Ishikawa (cell line): ENCODE measurements at regions not wholly inside any gene's neighbourhood (a gene's known extent, or its start where the extent isn't known, plus 50 kb on each side); places are given as distances from the start of the nearest gene placed in this dataset.

Source experiments
- CEBPB ChIP-seq: IDR thresholded peaks from 2 replicates; pipeline ENCODE4 v1.6.1; 2012
- CREB1 ChIP-seq: IDR thresholded peaks from 2 replicates; pipeline ENCODE4 v1.6.1; 2012; ENCODE audit warnings: low read depth
- EGR1 ChIP-seq: IDR thresholded peaks from 2 replicates; pipeline ENCODE4 v1.6.1; 2012
- EP300 ChIP-seq: IDR thresholded peaks from 2 replicates; pipeline ENCODE4 v1.6.1; 2012; ENCODE audit warnings: borderline replicate concordance
- FOXM1 ChIP-seq: IDR thresholded peaks from 2 replicates; pipeline ENCODE4 v1.6.1; 2012; ENCODE audit warnings: low read depth, borderline replicate concordance
- NFIC ChIP-seq: IDR thresholded peaks from 2 replicates; pipeline ENCODE4 v1.6.1; 2012
- RAD21 ChIP-seq: IDR thresholded peaks from 2 replicates; pipeline ENCODE4 v1.6.1; 2012; ENCODE audit warnings: low read depth
- REST ChIP-seq: IDR thresholded peaks from 2 replicates; pipeline ENCODE4 v1.6.1; 2012; ENCODE audit warnings: low read depth, mild to moderate bottlenecking
- TAF1 ChIP-seq: IDR thresholded peaks from 2 replicates; pipeline ENCODE4 v1.6.1; 2012; ENCODE audit warnings: low read depth, mild to moderate bottlenecking
- TCF12 ChIP-seq: IDR thresholded peaks from 2 replicates; pipeline ENCODE4 v1.6.1; 2012; ENCODE audit warnings: low read depth
- TEAD4 ChIP-seq: IDR thresholded peaks from 2 replicates; pipeline ENCODE4 v1.6.1; 2012
- YY1 ChIP-seq: IDR thresholded peaks from 2 replicates; pipeline ENCODE4 v1.6.1; 2012; ENCODE audit warnings: low read depth
- ZBTB7A ChIP-seq: IDR thresholded peaks from 2 replicates; pipeline ENCODE4 v1.6.1; 2012; ENCODE audit warnings: low read depth
- TF ChIP-seq, protein P1 (sequence below): IDR thresholded peaks from 2 replicates; pipeline ENCODE4 v1.6.1; 2012
- TF ChIP-seq, protein P2 (sequence below): IDR thresholded peaks from 2 replicates; pipeline ENCODE4 v1.6.1; 2012

DNA sequence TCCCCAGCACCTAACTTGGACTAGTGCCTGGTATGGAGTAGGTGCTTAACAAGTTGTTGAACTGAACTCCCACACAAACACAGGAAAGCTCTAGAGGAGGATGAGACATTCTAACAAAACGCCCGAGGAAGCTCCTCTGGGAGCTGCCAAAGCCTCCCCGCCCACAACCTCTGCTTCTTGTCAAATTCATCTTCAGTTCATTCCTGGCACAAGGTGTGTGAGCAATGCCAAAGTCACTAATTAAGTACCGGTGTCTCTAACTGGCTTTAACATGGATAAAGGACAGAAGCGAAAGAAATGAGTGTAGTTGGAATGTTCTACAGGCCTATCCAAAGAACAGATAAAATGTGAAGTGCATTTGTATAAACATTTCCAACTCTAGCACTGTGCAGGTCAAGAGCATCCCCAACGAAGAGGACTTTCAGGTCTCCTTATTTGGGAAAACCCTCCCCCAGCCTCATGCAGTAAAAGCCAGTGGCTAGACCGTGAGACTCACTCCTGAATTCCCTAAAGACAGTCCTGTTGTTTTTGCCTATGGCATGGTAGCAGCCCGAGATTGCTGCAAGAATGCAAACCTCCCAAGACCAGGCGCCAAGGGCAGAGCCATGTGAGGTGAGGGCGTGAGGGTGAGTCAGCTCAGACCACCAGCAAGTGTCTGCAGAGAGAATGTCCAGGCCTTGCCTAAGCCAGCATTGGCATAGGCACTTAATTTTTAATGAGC lies 72.2 kb upstream of the KLF3 start:
- TF ChIP-seq REST (no peak), TAF1 (no peak), CREB1 (no peak), EGR1 (no peak), YY1 (no peak), EP300 (no peak), TEAD4 (no peak), TCF12 (no peak), FOXM1 (no peak), NFIC (no peak), RAD21 (no peak), CEBPB (no peak), ZBTB7A (no peak)
- TF ChIP-seq, protein P1, sequence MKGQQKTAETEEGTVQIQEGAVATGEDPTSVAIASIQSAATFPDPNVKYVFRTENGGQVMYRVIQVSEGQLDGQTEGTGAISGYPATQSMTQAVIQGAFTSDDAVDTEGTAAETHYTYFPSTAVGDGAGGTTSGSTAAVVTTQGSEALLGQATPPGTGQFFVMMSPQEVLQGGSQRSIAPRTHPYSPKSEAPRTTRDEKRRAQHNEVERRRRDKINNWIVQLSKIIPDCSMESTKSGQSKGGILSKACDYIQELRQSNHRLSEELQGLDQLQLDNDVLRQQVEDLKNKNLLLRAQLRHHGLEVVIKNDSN = no peak
- TF ChIP-seq, protein P2, sequence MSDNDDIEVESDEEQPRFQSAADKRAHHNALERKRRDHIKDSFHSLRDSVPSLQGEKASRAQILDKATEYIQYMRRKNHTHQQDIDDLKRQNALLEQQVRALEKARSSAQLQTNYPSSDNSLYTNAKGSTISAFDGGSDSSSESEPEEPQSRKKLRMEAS = no peak

- TF ChIP-seq YY1 = no peak
- no peak for TF ChIP-seq CEBPB
- TF ChIP-seq TAF1 = no peak
- TF ChIP-seq FOXM1 = no peak
- no peak for TF ChIP-seq TCF12
- TF ChIP-seq REST = no peak
- no peak for TF ChIP-seq TEAD4
- TF ChIP-seq, protein P2 = no peak
- TF ChIP-seq EGR1 = no peak
- no peak for TF ChIP-seq CREB1
- TF ChIP-seq, protein P1 = no peak
- TF ChIP-seq ZBTB7A = no peak
- no peak for TF ChIP-seq RAD21
Observed at GRCh38 chr4:38598489-38598888, 65.5 kb upstream of the KLF3 start.

GRCh38 chr4:38600575-38600974 lies 63.4 kb upstream of the KLF3 start:
- TF ChIP-seq RAD21 (no peak), FOXM1 (no peak), TEAD4 (no peak), TCF12 (no peak), YY1 (no peak), EP300 (no peak), TAF1 (no peak), EGR1 (no peak)
- TF ChIP-seq, protein P2 = no peak
- TF ChIP-seq, protein P1 = no peak

DNA sequence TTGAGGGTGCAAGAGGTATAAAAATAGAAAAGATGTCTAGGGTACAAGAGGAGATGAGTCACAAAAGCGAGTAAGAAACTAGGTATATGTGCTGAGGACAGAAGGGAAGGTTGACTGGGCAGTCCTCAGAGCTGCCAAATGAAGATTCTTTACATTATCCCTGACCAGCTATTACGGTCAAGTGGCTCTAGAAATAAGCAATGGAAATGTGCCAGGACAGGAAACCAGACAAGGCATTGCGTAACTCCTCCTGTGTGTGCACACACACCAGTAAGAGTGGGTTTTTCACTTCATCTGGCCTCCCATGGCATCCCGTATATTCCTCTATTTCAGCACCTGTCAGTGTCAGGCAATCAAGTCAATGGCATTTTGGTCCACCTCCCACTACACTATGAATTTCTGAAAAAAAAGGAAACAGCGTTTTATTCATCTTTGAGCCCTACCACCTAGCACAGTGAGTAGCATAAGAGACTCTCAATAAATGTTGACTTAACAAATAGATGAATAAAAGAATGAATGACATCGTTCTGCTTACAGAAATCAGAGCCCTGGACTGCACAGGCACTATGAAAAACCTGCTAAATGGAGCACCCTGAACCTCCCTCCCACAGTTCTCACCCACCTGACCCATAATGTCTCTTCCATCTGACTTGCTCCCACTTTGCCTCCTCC lies 62.6 kb upstream of the KLF3 start:
- TF ChIP-seq EP300 (peak; percentile 34; the same call in 1 of the 2 replicates), CEBPB (peak; percentile 99), NFIC (peak; percentile 72), RAD21 (no peak), TAF1 (no peak)

DNA sequence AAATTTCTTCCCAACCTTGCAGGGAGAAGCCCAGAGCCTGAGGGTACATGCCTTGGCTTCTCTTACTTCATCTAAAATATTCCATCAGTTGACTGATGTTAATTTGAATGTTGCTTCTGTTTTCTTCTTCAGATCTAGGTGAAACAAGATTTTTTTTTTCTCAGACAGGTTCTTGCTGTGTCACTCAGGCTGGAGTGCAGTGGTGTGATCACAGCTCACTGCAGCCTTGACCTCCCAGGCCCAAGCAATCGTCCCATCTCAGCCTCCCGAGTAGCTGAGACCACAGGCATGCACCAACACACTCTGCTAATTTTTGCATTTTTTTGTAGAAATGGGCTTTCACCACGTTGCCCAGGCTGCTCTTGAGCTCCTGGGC lies 62.1 kb upstream of the KLF3 start:
- TF ChIP-seq FOXM1 (no peak), NFIC (no peak), TEAD4 (no peak), TCF12 (no peak), TAF1 (no peak), CREB1 (no peak), ZBTB7A (no peak)
- TF ChIP-seq, protein P2 = no peak
